ENCODE measurements at regions not wholly inside any gene's neighbourhood (a gene's known extent, or its start where the extent isn't known, plus 50 kb on each side); places are given as distances from the start of the nearest gene placed in this dataset.

- no peak for TF ChIP-seq CTCF (IDR thresholded peaks at IDR 0.05)
- no peak for TF ChIP-seq POLR2A (IDR thresholded peaks at IDR 0.05)
These were observed 114.2 kb downstream of the CHST1 start for GRCh38 chr11:45551191-45551713.
